ENCODE measurements at regions not wholly inside any gene's neighbourhood (a gene's known extent, or its start where the extent isn't known, plus 50 kb on each side); places are given as distances from the start of the nearest gene placed in this dataset.

DNA sequence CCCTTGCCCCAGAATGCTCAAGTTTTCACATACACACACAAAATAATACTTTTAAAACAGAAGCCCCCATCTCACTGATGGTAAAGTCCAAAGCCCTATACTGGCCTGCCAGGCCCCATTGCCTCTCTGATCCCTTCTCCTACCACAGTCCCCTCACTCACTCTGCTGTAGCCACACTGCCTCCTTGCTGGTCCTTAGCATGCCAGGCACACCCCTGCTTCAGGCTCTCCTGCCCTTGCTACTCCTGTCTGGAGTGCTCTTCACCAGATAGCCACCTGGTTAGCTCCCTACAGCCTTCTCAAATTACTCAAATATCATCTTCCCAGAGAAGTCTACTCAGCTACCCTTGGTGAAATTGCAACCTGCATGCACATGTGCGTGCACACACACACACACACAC lies 177.5 kb downstream of the C5orf15 start:
- TF ChIP-seq, protein P1, sequence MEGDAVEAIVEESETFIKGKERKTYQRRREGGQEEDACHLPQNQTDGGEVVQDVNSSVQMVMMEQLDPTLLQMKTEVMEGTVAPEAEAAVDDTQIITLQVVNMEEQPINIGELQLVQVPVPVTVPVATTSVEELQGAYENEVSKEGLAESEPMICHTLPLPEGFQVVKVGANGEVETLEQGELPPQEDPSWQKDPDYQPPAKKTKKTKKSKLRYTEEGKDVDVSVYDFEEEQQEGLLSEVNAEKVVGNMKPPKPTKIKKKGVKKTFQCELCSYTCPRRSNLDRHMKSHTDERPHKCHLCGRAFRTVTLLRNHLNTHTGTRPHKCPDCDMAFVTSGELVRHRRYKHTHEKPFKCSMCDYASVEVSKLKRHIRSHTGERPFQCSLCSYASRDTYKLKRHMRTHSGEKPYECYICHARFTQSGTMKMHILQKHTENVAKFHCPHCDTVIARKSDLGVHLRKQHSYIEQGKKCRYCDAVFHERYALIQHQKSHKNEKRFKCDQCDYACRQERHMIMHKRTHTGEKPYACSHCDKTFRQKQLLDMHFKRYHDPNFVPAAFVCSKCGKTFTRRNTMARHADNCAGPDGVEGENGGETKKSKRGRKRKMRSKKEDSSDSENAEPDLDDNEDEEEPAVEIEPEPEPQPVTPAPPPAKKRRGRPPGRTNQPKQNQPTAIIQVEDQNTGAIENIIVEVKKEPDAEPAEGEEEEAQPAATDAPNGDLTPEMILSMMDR (IDR thresholded peaks at IDR 0.05), result no peak
- TF ChIP-seq POLR2A (IDR thresholded peaks at IDR 0.05), result no peak

Measured in right lobe of liver (tissue), 4 donors.